Astrocyte (in vitro differentiated cells and primary cell): ENCODE measurements at regions not wholly inside any gene's neighbourhood (a gene's known extent, or its start where the extent isn't known, plus 50 kb on each side); places are given as distances from the start of the nearest gene placed in this dataset.
A peak's percentile ranks its signal among the peaks of the same experiment; 100 is the strongest.

Experiments
- DNase-seq: peaks from one replicate; pipeline ENCODE4 v3.0.0-alpha.2; 2010; ENCODE audit warnings: low read depth
- FAIRE-seq: peaks from 2 replicates; lab custom pipeline; 2011; peaks lifted over from hg19 to GRCh38; lab: Jason Lieb, UNC
- H2AFZ ChIP-seq: 2 replicates; pipeline ENCODE4 v1.6.0; 2012; ENCODE audit warnings: low read depth, low read length, inconsistent platforms
- H3K27ac ChIP-seq: 2 replicates; pipeline ENCODE4 v1.5.1; 2011; ENCODE audit warnings: low read depth, low read length, inconsistent platforms
- H3K27me3 ChIP-seq: 2 replicates; pipeline ENCODE4 v1.6.0; 2011; ENCODE audit warnings: low read length, inconsistent platforms; ENCODE audit not compliant: insufficient read depth
- H3K36me3 ChIP-seq: 2 replicates; pipeline ENCODE4 v1.5.1; 2011; ENCODE audit warnings: low read length, inconsistent platforms; ENCODE audit not compliant: insufficient read depth
- H3K4me1 ChIP-seq: 2 replicates; pipeline ENCODE4 v1.5.1; 2011; ENCODE audit warnings: low read length, inconsistent platforms; ENCODE audit not compliant: insufficient read depth
- H3K4me2 ChIP-seq: 2 replicates; pipeline ENCODE4 v1.6.0; 2012; ENCODE audit warnings: low read length, inconsistent platforms
- H3K4me3 ChIP-seq: 2 replicates; pipeline ENCODE4 v1.5.1; 2011; ENCODE audit warnings: low read depth, mild to moderate bottlenecking, low read length, inconsistent platforms; ENCODE audit not compliant: insufficient read depth
- H3K79me2 ChIP-seq: 2 replicates; pipeline ENCODE4 v1.6.0; 2012; ENCODE audit warnings: mild to moderate bottlenecking, low read length, inconsistent platforms; ENCODE audit not compliant: insufficient read depth
- H3K9ac ChIP-seq: 2 replicates; pipeline ENCODE4 v1.6.0; 2012; ENCODE audit warnings: mild to moderate bottlenecking, low read length, inconsistent platforms
- H3K9me3 ChIP-seq: 2 replicates; pipeline ENCODE4 v1.5.1; 2012; ENCODE audit warnings: low read depth, mild to moderate bottlenecking, low read length, inconsistent platforms; ENCODE audit not compliant: insufficient read depth
- H4K20me1 ChIP-seq: 2 replicates; pipeline ENCODE4 v1.6.0; 2012; ENCODE audit warnings: low read length, inconsistent platforms; ENCODE audit not compliant: insufficient read depth
- H3K27ac Mint-ChIP-seq: one replicate; pipeline ENCODE4 v1.8.0; 2021; ENCODE audit warnings: mild to moderate bottlenecking, mixed read lengths; ENCODE audit not compliant: unreplicated experiment
- H3K27me3 Mint-ChIP-seq: one replicate; pipeline ENCODE4 v1.8.0; 2021; ENCODE audit warnings: low read depth, mixed read lengths; ENCODE audit not compliant: unreplicated experiment
- H3K36me3 Mint-ChIP-seq: one replicate; pipeline ENCODE4 v1.8.0; 2021; ENCODE audit warnings: low read depth, mixed read lengths; ENCODE audit not compliant: unreplicated experiment
- H3K4me1 Mint-ChIP-seq: one replicate; pipeline ENCODE4 v1.8.0; 2021; ENCODE audit warnings: low read depth, mixed read lengths; ENCODE audit not compliant: unreplicated experiment
- H3K4me3 Mint-ChIP-seq: one replicate; pipeline ENCODE4 v1.8.0; 2021; ENCODE audit warnings: mild to moderate bottlenecking, moderate library complexity, mixed read lengths; ENCODE audit not compliant: unreplicated experiment
- H3K9me3 Mint-ChIP-seq: one replicate; pipeline ENCODE4 v1.8.0; 2021; ENCODE audit warnings: mild to moderate bottlenecking, mixed read lengths; ENCODE audit not compliant: unreplicated experiment
- EZH2 ChIP-seq: IDR thresholded peaks from 2 replicates; pipeline ENCODE4 v1.6.1; 2012; ENCODE audit warnings: mild to moderate bottlenecking, low read length, inconsistent platforms; ENCODE audit not compliant: insufficient read depth
- TF ChIP-seq, protein P1 (sequence below): IDR thresholded peaks from 2 replicates; pipeline ENCODE4 v1.5.1; 2011; ENCODE audit warnings: low read depth, mild to moderate bottlenecking, inconsistent platforms, low read length, moderate library complexity; ENCODE audit not compliant: insufficient read depth

DNA sequence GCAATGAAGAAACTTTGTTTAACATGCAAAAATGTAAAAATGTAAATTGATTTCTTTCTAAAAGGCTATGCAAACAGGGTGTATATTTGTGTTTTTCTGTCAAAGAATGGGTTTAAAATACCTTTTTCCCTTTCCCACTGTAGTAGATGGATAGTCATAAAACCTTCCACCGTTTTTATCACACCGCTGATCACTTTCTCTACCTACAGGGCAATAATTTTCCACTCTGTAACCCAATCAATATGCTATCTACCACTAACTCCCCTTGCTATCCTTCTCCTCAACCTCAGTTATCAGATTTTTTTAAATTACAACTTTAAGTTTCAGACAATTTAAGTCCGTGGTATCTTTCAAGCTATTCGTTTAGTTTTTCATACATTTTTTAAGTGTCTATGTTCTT is 91.4 kb upstream of the ARID1B start:
- peak overlapping the region; percentile 11 for H2AFZ ChIP-seq
- no peak for TF ChIP-seq EZH2
- TF ChIP-seq, protein P1, sequence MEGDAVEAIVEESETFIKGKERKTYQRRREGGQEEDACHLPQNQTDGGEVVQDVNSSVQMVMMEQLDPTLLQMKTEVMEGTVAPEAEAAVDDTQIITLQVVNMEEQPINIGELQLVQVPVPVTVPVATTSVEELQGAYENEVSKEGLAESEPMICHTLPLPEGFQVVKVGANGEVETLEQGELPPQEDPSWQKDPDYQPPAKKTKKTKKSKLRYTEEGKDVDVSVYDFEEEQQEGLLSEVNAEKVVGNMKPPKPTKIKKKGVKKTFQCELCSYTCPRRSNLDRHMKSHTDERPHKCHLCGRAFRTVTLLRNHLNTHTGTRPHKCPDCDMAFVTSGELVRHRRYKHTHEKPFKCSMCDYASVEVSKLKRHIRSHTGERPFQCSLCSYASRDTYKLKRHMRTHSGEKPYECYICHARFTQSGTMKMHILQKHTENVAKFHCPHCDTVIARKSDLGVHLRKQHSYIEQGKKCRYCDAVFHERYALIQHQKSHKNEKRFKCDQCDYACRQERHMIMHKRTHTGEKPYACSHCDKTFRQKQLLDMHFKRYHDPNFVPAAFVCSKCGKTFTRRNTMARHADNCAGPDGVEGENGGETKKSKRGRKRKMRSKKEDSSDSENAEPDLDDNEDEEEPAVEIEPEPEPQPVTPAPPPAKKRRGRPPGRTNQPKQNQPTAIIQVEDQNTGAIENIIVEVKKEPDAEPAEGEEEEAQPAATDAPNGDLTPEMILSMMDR = no peak
- H3K4me1 Mint-ChIP-seq = peaks cover 5% of the 10 kb centered on the region
- H3K36me3 ChIP-seq = no peaks in the 10 kb centered on the region
- peak overlapping the region; percentile 69 for H3K4me3 ChIP-seq
- H3K27me3 Mint-ChIP-seq = peaks cover 2% of the 10 kb centered on the region
- no peaks in the 10 kb centered on the region for H3K9me3 Mint-ChIP-seq
- peak overlapping the region; percentile 83 for H3K4me2 ChIP-seq
- H3K27ac ChIP-seq = peak overlapping the region; percentile 99
- H3K4me1 ChIP-seq = peaks cover 6% of the 10 kb centered on the region
- H3K4me3 Mint-ChIP-seq = peak overlapping the region; percentile 96
- no peaks in the 10 kb centered on the region for H4K20me1 ChIP-seq
- no peaks in the 10 kb centered on the region for H3K79me2 ChIP-seq
- H3K27me3 ChIP-seq = no peaks in the 10 kb centered on the region
- no peaks in the 10 kb centered on the region for H3K9me3 ChIP-seq
- H3K36me3 Mint-ChIP-seq = peaks cover 2% of the 10 kb centered on the region
- peak overlapping the region; percentile 99 for H3K27ac Mint-ChIP-seq
- peak overlapping the region; percentile 98 for H3K9ac ChIP-seq
- FAIRE-seq (no peak), DNase-seq (no peak)

- Mint-ChIP-seq H3K36me3 (peaks cover 2% of the 10 kb centered on the region), H3K4me3 (no peak overlapping the region)
Measured at GRCh38 chr6:156683821-156684220, 93.4 kb upstream of the ARID1B start.

DNA sequence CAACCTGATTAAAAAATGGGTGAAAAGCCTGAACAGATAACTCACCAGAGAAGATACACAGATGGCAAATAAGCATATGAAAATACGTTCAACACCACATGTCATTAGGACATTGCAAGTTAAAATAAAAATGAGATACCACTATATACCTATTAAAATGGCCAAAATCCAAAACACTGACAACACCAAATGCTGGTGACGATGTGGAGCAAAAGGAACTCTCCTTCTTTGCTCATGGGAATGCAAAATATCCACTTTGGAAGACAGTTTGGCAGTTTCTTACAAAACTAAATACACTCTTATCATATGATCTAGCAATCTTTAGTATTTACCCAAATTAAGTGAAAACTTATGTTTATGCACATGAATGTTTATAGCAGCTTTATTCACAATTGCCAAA is 100.5 kb upstream of the ARID1B start:
- Mint-ChIP-seq H3K36me3 (no peaks in the 10 kb centered on the region), H3K27me3 (no peaks in the 10 kb centered on the region), H3K9me3 (peaks cover 15% of the 10 kb centered on the region), H3K4me1 (no peaks in the 10 kb centered on the region), H3K4me3 (no peak overlapping the region), H3K27ac (no peak overlapping the region)
- FAIRE-seq (no peak), DNase-seq (no peak)
- TF ChIP-seq, protein P1 = no peak
- TF ChIP-seq EZH2 = no peak
- H3K4me3 ChIP-seq = no peak overlapping the region
- no peaks in the 10 kb centered on the region for H4K20me1 ChIP-seq
- H3K9ac ChIP-seq = no peak overlapping the region
- H3K27me3 ChIP-seq = no peaks in the 10 kb centered on the region
- H3K36me3 ChIP-seq = no peaks in the 10 kb centered on the region
- H3K79me2 ChIP-seq = no peaks in the 10 kb centered on the region
- H2AFZ ChIP-seq = no peak overlapping the region
- H3K4me2 ChIP-seq = no peak overlapping the region
- no peak overlapping the region for H3K27ac ChIP-seq
- no peaks in the 10 kb centered on the region for H3K9me3 ChIP-seq
- H3K4me1 ChIP-seq = no peaks in the 10 kb centered on the region

More at GRCh38 chr6:156683821-156684220, 93.4 kb upstream of the ARID1B start:
- Histone ChIP-seq H2AFZ (no peak overlapping the region), H3K4me1 (peaks cover 6% of the 10 kb centered on the region), H3K36me3 (no peaks in the 10 kb centered on the region), H3K9ac (no peak overlapping the region), H3K9me3 (no peaks in the 10 kb centered on the region), H3K27me3 (no peaks in the 10 kb centered on the region), H3K27ac (no peak overlapping the region), H3K79me2 (no peaks in the 10 kb centered on the region), H4K20me1 (no peaks in the 10 kb centered on the region), H3K4me2 (no peak overlapping the region), H3K4me3 (no peak overlapping the region)
- H3K27ac Mint-ChIP-seq = no peak overlapping the region
- no peaks in the 10 kb centered on the region for H3K9me3 Mint-ChIP-seq
- DNase-seq (no peak), FAIRE-seq (no peak)
- TF ChIP-seq EZH2 = no peak
- TF ChIP-seq, protein P1 = no peak
- no peaks in the 10 kb centered on the region for H3K27me3 Mint-ChIP-seq
- H3K4me1 Mint-ChIP-seq = peaks cover 5% of the 10 kb centered on the region
